ENCODE measurements at regions not wholly inside any gene's neighbourhood (a gene's known extent, or its start where the extent isn't known, plus 50 kb on each side); places are given as distances from the start of the nearest gene placed in this dataset.

- no peak for TF ChIP-seq EZH2 (IDR thresholded peaks at IDR 0.05; ENCODE audit: low read length)
- TF ChIP-seq, protein P1, sequence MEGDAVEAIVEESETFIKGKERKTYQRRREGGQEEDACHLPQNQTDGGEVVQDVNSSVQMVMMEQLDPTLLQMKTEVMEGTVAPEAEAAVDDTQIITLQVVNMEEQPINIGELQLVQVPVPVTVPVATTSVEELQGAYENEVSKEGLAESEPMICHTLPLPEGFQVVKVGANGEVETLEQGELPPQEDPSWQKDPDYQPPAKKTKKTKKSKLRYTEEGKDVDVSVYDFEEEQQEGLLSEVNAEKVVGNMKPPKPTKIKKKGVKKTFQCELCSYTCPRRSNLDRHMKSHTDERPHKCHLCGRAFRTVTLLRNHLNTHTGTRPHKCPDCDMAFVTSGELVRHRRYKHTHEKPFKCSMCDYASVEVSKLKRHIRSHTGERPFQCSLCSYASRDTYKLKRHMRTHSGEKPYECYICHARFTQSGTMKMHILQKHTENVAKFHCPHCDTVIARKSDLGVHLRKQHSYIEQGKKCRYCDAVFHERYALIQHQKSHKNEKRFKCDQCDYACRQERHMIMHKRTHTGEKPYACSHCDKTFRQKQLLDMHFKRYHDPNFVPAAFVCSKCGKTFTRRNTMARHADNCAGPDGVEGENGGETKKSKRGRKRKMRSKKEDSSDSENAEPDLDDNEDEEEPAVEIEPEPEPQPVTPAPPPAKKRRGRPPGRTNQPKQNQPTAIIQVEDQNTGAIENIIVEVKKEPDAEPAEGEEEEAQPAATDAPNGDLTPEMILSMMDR (optimal IDR thresholded peaks at IDR 0.05 in 1 of 3, IDR thresholded peaks at IDR 0.05 in 1 of 3, conservative IDR thresholded peaks at IDR 0.05 in 1 of 3; ENCODE audit: extremely low read depth in 1 of 3, insufficient read depth in 2 of 3, low read length in 3 of 3), result no peak
These were observed 293.0 kb upstream of the AKR1E2 start for GRCh38 chr10:4532976-4533375.

Data from keratinocyte (primary cell).